ENCODE measurements at regions not wholly inside any gene's neighbourhood (a gene's known extent, or its start where the extent isn't known, plus 50 kb on each side); places are given as distances from the start of the nearest gene placed in this dataset.

- Histone ChIP-seq H3K4me3 (no peak overlapping the region), H3K4me2 (no peak overlapping the region), H4K20me1 (no peaks in the 10 kb centered on the region), H3K4me1 (peaks cover 8% of the 10 kb centered on the region; the same call in 1 of the 2 replicates), H3K27me3 (no peaks in the 10 kb centered on the region), H3K36me3 (no peaks in the 10 kb centered on the region), H3K9me3 (no peaks in the 10 kb centered on the region), H3K27ac (no peak overlapping the region), H3K9ac (no peak overlapping the region)
- no peak for TF ChIP-seq Cebpa-rat (IDR thresholded peaks at IDR 0.05)
Observed at GRCh38 chr2:61774351-61774750, 79.5 kb downstream of the FAM161A start.

- Histone ChIP-seq H3K4me3 (no peak overlapping the region), H3K27me3 (no peaks in the 10 kb centered on the region), H3K4me2 (no peak overlapping the region), H3K27ac (no peak overlapping the region), H3K36me3 (no peaks in the 10 kb centered on the region), H4K20me1 (no peaks in the 10 kb centered on the region), H3K9me3 (no peaks in the 10 kb centered on the region), H3K9ac (no peak overlapping the region), H3K4me1 (peaks cover 8% of the 10 kb centered on the region; the same call in 1 of the 2 replicates)
- no peak for TF ChIP-seq Cebpa-rat (IDR thresholded peaks at IDR 0.05)
Observed at GRCh38 chr2:61771904-61772845, 81.7 kb downstream of the FAM161A start.

- Histone ChIP-seq H4K20me1 (no peaks in the 10 kb centered on the region), H3K4me2 (no peak overlapping the region), H3K4me1 (peaks cover 2% of the 10 kb centered on the region; the same call in 1 of the 2 replicates), H3K27me3 (no peaks in the 10 kb centered on the region), H3K9ac (no peak overlapping the region), H3K9me3 (no peaks in the 10 kb centered on the region), H3K36me3 (no peaks in the 10 kb centered on the region), H3K4me3 (no peak overlapping the region), H3K27ac (no peak overlapping the region)
- no peak for TF ChIP-seq Cebpa-rat (IDR thresholded peaks at IDR 0.05)
Observed at GRCh38 chr2:61770746-61771145, 83.1 kb downstream of the FAM161A start.

- no peaks in the 10 kb centered on the region for H3K36me3 ChIP-seq
- no peak overlapping the region for H3K4me2 ChIP-seq
- no peak for TF ChIP-seq Cebpa-rat (IDR thresholded peaks at IDR 0.05)
- no peak overlapping the region for H3K9ac ChIP-seq
- H3K9me3 ChIP-seq: no peaks in the 10 kb centered on the region
- H4K20me1 ChIP-seq: no peaks in the 10 kb centered on the region
- H3K27ac ChIP-seq: no peak overlapping the region
- H3K4me3 ChIP-seq: no peak overlapping the region
- H3K27me3 ChIP-seq: no peaks in the 10 kb centered on the region
- H3K4me1 ChIP-seq: no peaks in the 10 kb centered on the region
Observed at GRCh38 chr2:61770298-61770697, 83.6 kb downstream of the FAM161A start.

- no peak overlapping the region for H3K4me2 ChIP-seq
- H3K9me3 ChIP-seq: no peaks in the 10 kb centered on the region; the same call in 1 of the 2 replicates
- H3K27ac ChIP-seq: no peak overlapping the region
- H3K36me3 ChIP-seq: no peaks in the 10 kb centered on the region
- H3K4me1 ChIP-seq: peaks cover 6% of the 10 kb centered on the region; the same call in 1 of the 2 replicates
- H3K27me3 ChIP-seq: no peaks in the 10 kb centered on the region
- H3K4me3 ChIP-seq: no peak overlapping the region
- TF ChIP-seq Cebpa-rat (IDR thresholded peaks at IDR 0.05): no peak
- no peak overlapping the region for H3K9ac ChIP-seq
- no peaks in the 10 kb centered on the region for H4K20me1 ChIP-seq
Observed at GRCh38 chr2:61769093-61769675, 84.7 kb downstream of the FAM161A start.

- TF ChIP-seq Cebpa-rat (IDR thresholded peaks at IDR 0.05): no peak
- Histone ChIP-seq H3K27me3 (no peaks in the 10 kb centered on the region), H4K20me1 (no peaks in the 10 kb centered on the region), H3K4me2 (peak overlapping the region; percentile 86), H3K36me3 (no peaks in the 10 kb centered on the region), H3K4me1 (peaks cover 13% of the 10 kb centered on the region; the same call in 1 of the 2 replicates), H3K9me3 (no peaks in the 10 kb centered on the region; the same call in 1 of the 2 replicates), H3K27ac (peak overlapping the region; percentile 81), H3K9ac (peak overlapping the region; percentile 86), H3K4me3 (peak overlapping the region; percentile 77)
Observed at GRCh38 chr2:61764035-61764800, 89.6 kb downstream of the FAM161A start.

- Histone ChIP-seq H3K36me3 (no peaks in the 10 kb centered on the region), H3K4me3 (peak overlapping the region; percentile 77), H3K27ac (peak overlapping the region; percentile 81), H3K9ac (peak overlapping the region; percentile 86), H3K4me1 (peaks cover 13% of the 10 kb centered on the region; the same call in 1 of the 2 replicates), H3K27me3 (no peaks in the 10 kb centered on the region), H4K20me1 (no peaks in the 10 kb centered on the region), H3K9me3 (no peaks in the 10 kb centered on the region; the same call in 1 of the 2 replicates), H3K4me2 (peak overlapping the region; percentile 86)
- TF ChIP-seq Cebpa-rat (IDR thresholded peaks at IDR 0.05): no peak
Observed at GRCh38 chr2:61763605-61764034, 90.2 kb downstream of the FAM161A start.

- H3K4me1 ChIP-seq: peaks cover 13% of the 10 kb centered on the region; the same call in 1 of the 2 replicates
- H4K20me1 ChIP-seq: no peaks in the 10 kb centered on the region
- no peaks in the 10 kb centered on the region; the same call in 1 of the 2 replicates for H3K9me3 ChIP-seq
- TF ChIP-seq Cebpa-rat (IDR thresholded peaks at IDR 0.05): no peak
- no peak overlapping the region for H3K4me2 ChIP-seq
- H3K9ac ChIP-seq: no peak overlapping the region
- H3K27me3 ChIP-seq: no peaks in the 10 kb centered on the region
- H3K36me3 ChIP-seq: no peaks in the 10 kb centered on the region
- no peak overlapping the region for H3K27ac ChIP-seq
- no peak overlapping the region for H3K4me3 ChIP-seq
Observed at GRCh38 chr2:61762292-61762691, 91.6 kb downstream of the FAM161A start.

GRCh38 chr2:61759718-61760117, 94.1 kb downstream of the FAM161A start:
- H3K4me1 ChIP-seq: peaks cover 12% of the 10 kb centered on the region; the same call in 1 of the 2 replicates
- no peaks in the 10 kb centered on the region for H3K27me3 ChIP-seq
- no peaks in the 10 kb centered on the region for H4K20me1 ChIP-seq
- no peak overlapping the region for H3K9ac ChIP-seq
- TF ChIP-seq Cebpa-rat (IDR thresholded peaks at IDR 0.05): no peak
- peaks cover 5% of the 10 kb centered on the region for H3K9me3 ChIP-seq
- H3K4me3 ChIP-seq: no peak overlapping the region
- H3K27ac ChIP-seq: no peak overlapping the region
- no peak overlapping the region for H3K4me2 ChIP-seq
- H3K36me3 ChIP-seq: no peaks in the 10 kb centered on the region

Data from BLaER1 (cell line).